ENCODE measurements at regions not wholly inside any gene's neighbourhood (a gene's known extent, or its start where the extent isn't known, plus 50 kb on each side); places are given as distances from the start of the nearest gene placed in this dataset.

- TF ChIP-seq, protein P1, sequence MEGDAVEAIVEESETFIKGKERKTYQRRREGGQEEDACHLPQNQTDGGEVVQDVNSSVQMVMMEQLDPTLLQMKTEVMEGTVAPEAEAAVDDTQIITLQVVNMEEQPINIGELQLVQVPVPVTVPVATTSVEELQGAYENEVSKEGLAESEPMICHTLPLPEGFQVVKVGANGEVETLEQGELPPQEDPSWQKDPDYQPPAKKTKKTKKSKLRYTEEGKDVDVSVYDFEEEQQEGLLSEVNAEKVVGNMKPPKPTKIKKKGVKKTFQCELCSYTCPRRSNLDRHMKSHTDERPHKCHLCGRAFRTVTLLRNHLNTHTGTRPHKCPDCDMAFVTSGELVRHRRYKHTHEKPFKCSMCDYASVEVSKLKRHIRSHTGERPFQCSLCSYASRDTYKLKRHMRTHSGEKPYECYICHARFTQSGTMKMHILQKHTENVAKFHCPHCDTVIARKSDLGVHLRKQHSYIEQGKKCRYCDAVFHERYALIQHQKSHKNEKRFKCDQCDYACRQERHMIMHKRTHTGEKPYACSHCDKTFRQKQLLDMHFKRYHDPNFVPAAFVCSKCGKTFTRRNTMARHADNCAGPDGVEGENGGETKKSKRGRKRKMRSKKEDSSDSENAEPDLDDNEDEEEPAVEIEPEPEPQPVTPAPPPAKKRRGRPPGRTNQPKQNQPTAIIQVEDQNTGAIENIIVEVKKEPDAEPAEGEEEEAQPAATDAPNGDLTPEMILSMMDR (IDR thresholded peaks at IDR 0.05): no peak
- TF ChIP-seq, protein P2, sequence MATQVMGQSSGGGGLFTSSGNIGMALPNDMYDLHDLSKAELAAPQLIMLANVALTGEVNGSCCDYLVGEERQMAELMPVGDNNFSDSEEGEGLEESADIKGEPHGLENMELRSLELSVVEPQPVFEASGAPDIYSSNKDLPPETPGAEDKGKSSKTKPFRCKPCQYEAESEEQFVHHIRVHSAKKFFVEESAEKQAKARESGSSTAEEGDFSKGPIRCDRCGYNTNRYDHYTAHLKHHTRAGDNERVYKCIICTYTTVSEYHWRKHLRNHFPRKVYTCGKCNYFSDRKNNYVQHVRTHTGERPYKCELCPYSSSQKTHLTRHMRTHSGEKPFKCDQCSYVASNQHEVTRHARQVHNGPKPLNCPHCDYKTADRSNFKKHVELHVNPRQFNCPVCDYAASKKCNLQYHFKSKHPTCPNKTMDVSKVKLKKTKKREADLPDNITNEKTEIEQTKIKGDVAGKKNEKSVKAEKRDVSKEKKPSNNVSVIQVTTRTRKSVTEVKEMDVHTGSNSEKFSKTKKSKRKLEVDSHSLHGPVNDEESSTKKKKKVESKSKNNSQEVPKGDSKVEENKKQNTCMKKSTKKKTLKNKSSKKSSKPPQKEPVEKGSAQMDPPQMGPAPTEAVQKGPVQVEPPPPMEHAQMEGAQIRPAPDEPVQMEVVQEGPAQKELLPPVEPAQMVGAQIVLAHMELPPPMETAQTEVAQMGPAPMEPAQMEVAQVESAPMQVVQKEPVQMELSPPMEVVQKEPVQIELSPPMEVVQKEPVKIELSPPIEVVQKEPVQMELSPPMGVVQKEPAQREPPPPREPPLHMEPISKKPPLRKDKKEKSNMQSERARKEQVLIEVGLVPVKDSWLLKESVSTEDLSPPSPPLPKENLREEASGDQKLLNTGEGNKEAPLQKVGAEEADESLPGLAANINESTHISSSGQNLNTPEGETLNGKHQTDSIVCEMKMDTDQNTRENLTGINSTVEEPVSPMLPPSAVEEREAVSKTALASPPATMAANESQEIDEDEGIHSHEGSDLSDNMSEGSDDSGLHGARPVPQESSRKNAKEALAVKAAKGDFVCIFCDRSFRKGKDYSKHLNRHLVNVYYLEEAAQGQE (IDR thresholded peaks at IDR 0.05; ENCODE audit: insufficient read depth in 1 of 2, low read depth in 2 of 2, low read length in 1 of 2): no peak
- no peak for TF ChIP-seq POLR2AphosphoS5 (IDR thresholded peaks at IDR 0.05; ENCODE audit: low read depth, low read length)
Observed at GRCh38 chr1:234780531-234781162, 170.7 kb upstream of the IRF2BP2 start.

Measured in Panc1 (cell line).